ENCODE measurements at regions not wholly inside any gene's neighbourhood (a gene's known extent, or its start where the extent isn't known, plus 50 kb on each side); places are given as distances from the start of the nearest gene placed in this dataset.

DNA sequence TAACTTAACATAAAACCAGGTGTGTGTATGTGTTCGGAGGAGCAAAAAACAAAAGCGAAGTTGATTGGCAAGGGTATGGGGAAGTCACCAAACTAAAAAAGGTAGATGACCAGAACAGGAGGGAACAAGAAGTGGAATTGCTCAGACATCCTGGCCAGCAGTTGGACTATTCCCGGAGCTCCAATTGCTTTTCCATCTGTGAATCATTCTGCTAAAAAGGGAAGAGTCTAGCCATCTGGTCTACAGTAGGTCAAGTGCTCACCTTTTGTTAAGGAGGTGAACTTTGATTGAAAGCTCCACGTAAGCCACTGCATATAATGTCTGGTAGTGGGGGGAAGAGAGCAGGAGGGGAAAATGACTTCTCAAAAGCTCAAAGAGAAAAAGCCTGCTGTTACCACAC is 50.0 kb upstream of the BET1 start:
- no peak overlapping the region for H3K4me3 ChIP-seq
- no peaks in the 10 kb centered on the region for H3K4me1 ChIP-seq
- H3K9me3 ChIP-seq, result no peaks in the 10 kb centered on the region
- H3K27ac ChIP-seq, result no peak overlapping the region
- intact Hi-C loops (cut with DNase I; ENCODE audit: low total_unique reads), result no loop called here
- TF ChIP-seq CTCF (IDR thresholded peaks at IDR 0.05) (no peak), POLR2A (IDR thresholded peaks at IDR 0.05) (no peak), POLR2AphosphoS5 (IDR thresholded peaks at IDR 0.05) (no peak)
- DNase-seq, result no peak
- WGBS, 5 donors, result 59 to 66% (median 64%) methylated on average over 4 of the region's 4 CpGs
- H3K27me3 ChIP-seq, result no peaks in the 10 kb centered on the region
- no peaks in the 10 kb centered on the region for H3K36me3 ChIP-seq

GRCh38 chr7:94055963-94056362 is 51.8 kb upstream of the BET1 start:
- Histone ChIP-seq H3K4me3 (no peak overlapping the region), H3K9me3 (no peaks in the 10 kb centered on the region), H3K27ac (no peak overlapping the region), H3K27me3 (peaks cover 0 to 6% (median 6%) of the 10 kb centered on the region in 3 donors), H3K4me1 (no peaks in the 10 kb centered on the region), H3K36me3 (no peaks in the 10 kb centered on the region)
- TF ChIP-seq POLR2A (IDR thresholded peaks at IDR 0.05) (no peak), EP300 (IDR thresholded peaks at IDR 0.05) (no peak), CTCF (IDR thresholded peaks at IDR 0.05) (no peak), POLR2AphosphoS5 (IDR thresholded peaks at IDR 0.05) (no peak)
- DNase-seq, result no peak
- intact Hi-C loops (cut with DNase I; ENCODE audit: low total_unique reads), result no loop called here

DNA sequence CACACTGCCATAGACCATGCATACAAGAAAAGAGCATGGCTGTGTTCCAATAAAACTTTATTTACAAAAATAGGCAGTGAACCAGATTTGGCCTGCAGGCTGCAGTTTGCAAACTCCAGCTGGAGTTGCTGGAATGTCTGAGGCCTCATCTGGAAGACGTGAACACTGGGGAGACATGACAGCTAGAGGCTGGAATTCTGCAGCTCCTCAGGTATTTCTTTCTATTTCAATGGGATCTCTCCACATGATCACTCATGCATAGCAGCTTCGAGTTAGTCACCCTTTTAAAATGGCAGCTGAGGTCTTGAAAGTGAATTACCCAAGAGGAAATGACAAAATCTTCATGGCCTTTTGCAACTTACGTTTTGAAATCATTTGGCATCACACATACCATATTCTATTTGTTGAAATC is 52.6 kb upstream of the BET1 start:
- H3K36me3 ChIP-seq, result no peaks in the 10 kb centered on the region
- H3K4me1 ChIP-seq, result no peaks in the 10 kb centered on the region
- WGBS, 5 donors, result 45 to 59% (median 53%) methylated on average over 3 of the region's 3 CpGs

DNA sequence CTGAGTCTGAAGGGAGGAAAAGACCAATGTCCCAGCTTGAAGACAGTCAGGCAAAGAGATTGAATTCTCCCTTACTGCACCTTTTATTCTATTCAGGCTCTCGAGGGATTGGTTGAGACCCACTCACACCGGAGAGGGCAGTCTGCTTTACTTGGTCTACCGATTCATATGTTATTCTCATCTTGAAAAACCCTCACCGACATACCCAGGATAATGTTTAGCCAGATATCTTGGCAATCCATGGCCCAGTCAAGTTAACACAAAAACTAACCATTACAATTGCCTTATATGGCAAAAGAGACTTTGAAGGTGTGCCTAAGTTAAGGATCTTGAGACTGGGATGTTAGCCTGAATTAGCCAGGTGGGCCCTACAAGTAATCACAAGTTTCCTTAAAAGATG is 53.8 kb upstream of the BET1 start:
- Histone ChIP-seq H3K27me3 (peaks cover 0 to 6% (median 6%) of the 10 kb centered on the region in 3 donors), H3K36me3 (no peaks in the 10 kb centered on the region), H3K9me3 (no peaks in the 10 kb centered on the region), H3K4me3 (no peak overlapping the region), H3K27ac (no peak overlapping the region), H3K4me1 (no peaks in the 10 kb centered on the region)
- 85 to 94% (median 91%) methylated on average over 4 of the region's 4 CpGs for WGBS, 5 donors
- DNase-seq, result no peak
- TF ChIP-seq EP300 (IDR thresholded peaks at IDR 0.05), result no peak
- no peak for TF ChIP-seq CTCF (IDR thresholded peaks at IDR 0.05)
- no peak for TF ChIP-seq POLR2AphosphoS5 (IDR thresholded peaks at IDR 0.05)
- no peak for TF ChIP-seq POLR2A (IDR thresholded peaks at IDR 0.05)
- intact Hi-C loops (cut with DNase I; ENCODE audit: low total_unique reads), result no loop called here

More for the DNA sequence above, 52.6 kb upstream of the BET1 start:
- no peak for TF ChIP-seq POLR2AphosphoS5 (IDR thresholded peaks at IDR 0.05)
- Histone ChIP-seq H3K27me3 (peaks cover 0 to 6% (median 6%) of the 10 kb centered on the region in 3 donors), H3K9me3 (no peaks in the 10 kb centered on the region), H3K4me3 (no peak overlapping the region), H3K27ac (no peak overlapping the region)
- intact Hi-C loops (cut with DNase I; ENCODE audit: low total_unique reads), result no loop called here
- no peak for DNase-seq

- no peak for DNase-seq
- Histone ChIP-seq H3K4me1 (no peaks in the 10 kb centered on the region), H3K27ac (no peak overlapping the region), H3K9me3 (no peaks in the 10 kb centered on the region), H3K27me3 (peaks cover 0 to 6% (median 6%) of the 10 kb centered on the region in 3 donors), H3K4me3 (no peak overlapping the region), H3K36me3 (no peaks in the 10 kb centered on the region)
- TF ChIP-seq POLR2AphosphoS5 (IDR thresholded peaks at IDR 0.05) (no peak), CTCF (IDR thresholded peaks at IDR 0.05) (no peak), EP300 (IDR thresholded peaks at IDR 0.05) (no peak), POLR2A (IDR thresholded peaks at IDR 0.05) (no peak)
- intact Hi-C loops (cut with DNase I; ENCODE audit: low total_unique reads), result no loop called here
- 42 to 58% (median 49%) methylated on average over 5 of the region's 5 CpGs for WGBS, 5 donors
Observed at GRCh38 chr7:94059746-94060145, 55.6 kb upstream of the BET1 start.
